NCI-H1105 (cell line): ENCODE measurements at regions not wholly inside any gene's neighbourhood (a gene's known extent, or its start where the extent isn't known, plus 50 kb on each side); places are given as distances from the start of the nearest gene placed in this dataset.
"Not testable (repeated sequence)": the region's sequence is repeated elsewhere in the genome, so short reads cannot be mapped to it uniquely, and the experiment has no call there.

Experiments used
- DNase-seq: peaks from one replicate; lab custom pipeline; 2025; lab: John Stamatoyannopoulos, UW

DNA sequence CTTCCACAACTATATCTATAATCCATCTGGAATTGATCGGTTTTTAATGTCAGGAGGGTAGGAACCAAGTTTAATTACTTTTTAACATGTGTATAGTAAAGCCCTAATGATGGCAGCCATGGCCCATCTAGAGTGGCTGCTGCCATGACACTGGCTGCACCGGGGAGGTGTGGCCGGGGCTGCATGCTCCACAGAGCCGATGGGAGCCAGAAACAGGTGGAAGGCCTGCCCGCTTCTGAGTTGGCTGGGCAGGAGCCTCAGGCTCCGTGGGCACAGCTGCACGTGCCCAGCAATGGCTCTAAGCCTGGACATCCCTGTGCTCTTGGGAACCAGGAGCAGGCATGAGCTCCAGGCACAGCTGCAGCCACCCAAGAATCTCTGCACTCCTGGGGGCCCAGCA, 73.0 kb downstream of the GBP6 start:
- DNase-seq = no peak

DNA sequence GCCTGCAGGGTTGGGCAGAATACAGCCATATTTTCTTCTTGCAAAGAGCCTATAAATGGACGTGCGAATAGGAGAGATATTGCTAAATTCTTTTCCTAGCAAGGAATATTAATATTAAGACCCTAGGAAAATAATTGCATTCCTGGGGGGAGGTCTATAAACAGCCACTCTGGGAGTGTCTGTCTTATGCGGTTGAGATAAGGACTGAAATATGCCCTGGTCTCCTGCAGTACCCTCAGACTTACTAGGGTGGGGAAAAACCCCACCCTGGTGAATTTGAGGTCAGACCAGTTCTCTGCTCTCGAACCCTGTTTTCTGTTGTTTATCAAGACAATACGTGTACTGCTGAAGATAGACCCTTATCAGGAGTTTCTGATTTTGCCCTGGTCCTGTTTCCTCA, 74.4 kb downstream of the GBP6 start:
- not testable (repeated sequence) for DNase-seq

GRCh38 chr1:89440911-89441310, 77.1 kb downstream of the GBP6 start:
- DNase-seq = no peak

DNA sequence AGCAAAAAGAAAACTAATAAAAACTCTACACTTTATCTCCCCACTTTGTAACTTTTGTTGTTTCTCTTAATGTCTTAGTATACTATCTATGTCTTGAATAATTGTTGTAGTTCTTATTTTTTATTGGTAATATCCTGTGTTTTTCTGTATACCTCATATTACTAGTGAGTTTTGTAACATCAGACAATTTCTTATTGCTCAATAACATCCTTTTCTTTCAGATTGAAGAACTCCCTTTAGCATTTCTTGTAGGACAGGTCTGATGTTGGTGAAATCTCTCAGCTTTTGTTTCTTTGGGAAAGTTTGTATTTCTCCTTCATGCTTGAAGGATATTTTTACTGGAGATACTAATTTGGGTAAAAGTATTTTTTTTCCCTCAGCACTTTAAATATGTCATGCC, 79.8 kb upstream of the LRRC8B start:
- DNase-seq = no peak

DNA sequence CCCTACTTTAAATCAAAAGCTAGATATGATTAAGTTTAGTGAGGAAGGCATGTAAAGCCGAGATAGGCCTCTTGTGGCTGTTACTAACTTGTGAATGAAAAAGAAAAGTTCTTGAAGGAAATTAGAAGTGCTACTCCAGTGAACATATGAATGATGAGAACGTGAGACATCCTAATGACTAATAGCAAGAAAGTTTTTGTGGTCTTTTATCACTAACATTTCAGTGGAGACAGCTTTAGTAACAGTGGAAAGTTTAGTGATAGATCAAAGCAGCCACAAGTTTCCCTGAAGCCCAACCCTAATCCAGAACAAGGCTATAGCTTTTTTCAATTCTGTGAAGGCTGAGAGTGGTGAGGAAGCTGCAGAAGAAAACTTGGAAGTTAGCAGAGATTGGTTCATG, 73.6 kb upstream of the LRRC8B start:
- DNase-seq = no peak

GRCh38 chr1:89453123-89453972, 71.3 kb upstream of the LRRC8B start:
- no peak for DNase-seq

GRCh38 chr1:89454845-89455521, 69.6 kb upstream of the LRRC8B start:
- peak; percentile 57 for DNase-seq

GRCh38 chr1:89457046-89457445, 67.6 kb upstream of the LRRC8B start:
- DNase-seq = no peak

DNA sequence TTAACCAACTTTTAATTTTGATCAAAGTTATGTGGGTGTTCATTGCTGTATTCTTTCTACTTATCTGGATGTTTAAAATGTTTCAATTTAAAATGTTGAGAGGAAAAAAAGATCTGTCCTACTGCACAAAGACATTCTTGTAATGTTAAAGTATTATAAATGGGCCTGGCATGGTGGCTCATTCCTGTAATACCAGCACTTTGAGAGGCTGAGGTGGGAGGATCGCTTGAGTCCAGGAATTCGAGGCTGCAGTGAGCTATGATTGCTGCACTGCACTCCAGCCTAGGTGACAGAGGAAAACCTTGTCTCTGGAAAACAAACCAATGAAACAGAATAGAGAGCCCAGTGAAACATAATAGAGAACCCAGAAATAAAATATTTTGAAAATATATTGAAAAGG, 65.5 kb upstream of the LRRC8B start:
- no peak for DNase-seq

- no peak for DNase-seq
Observed at GRCh38 chr1:89460325-89460724, 64.3 kb upstream of the LRRC8B start.

- no peak for DNase-seq
Observed at GRCh38 chr1:89462250-89462649, 62.4 kb upstream of the LRRC8B start.

DNA sequence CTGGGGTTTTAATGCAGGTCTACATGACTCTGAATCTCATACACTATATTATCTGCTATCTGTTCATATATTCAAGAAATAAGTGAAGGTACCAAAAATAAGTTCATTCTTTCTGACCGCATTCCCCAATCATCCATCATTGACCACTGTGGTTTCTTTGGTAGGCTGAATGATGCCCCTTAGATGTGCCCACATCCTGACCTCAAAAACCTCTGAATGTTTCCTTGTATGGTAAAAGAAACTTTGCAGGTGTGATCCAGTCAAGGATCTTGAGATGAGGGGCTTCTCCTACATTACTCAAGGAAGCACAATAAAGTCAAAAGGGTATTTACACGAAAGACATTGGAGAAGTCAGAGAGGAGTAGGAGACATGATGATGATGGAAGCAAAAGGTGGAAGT, 60.6 kb upstream of the LRRC8B start:
- no peak for DNase-seq

- DNase-seq = no peak
Observed at GRCh38 chr1:89465201-89465600, 59.4 kb upstream of the LRRC8B start.

- DNase-seq = no peak
Observed at GRCh38 chr1:89466307-89466930, 58.2 kb upstream of the LRRC8B start.

DNA sequence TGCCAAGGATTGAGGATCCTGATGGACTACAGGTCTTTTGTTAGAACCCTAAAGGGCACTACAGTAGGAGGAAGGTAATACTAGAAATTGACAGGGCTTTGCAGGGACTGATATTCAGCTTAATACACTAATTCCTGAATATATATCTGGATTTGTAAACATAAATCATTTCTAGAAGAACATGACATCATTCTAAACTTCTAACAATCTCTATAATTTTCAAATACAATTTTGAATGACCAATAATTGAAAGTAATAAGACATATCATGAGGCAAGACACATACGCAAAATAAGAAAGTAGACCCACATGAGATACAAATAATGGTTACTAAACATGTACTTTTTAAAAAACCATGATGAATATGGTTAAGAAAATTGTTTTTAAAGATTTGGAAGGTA, 52.4 kb upstream of the LRRC8B start:
- DNase-seq = no peak

GRCh38 chr1:89472886-89473417, 51.7 kb upstream of the LRRC8B start:
- no peak for DNase-seq
